HG02678 (cell line): ENCODE measurements at regions not wholly inside any gene's neighbourhood (a gene's known extent, or its start where the extent isn't known, plus 50 kb on each side); places are given as distances from the start of the nearest gene placed in this dataset.

Experiments
- ATAC-seq: cut with Tn5 transposase; IDR thresholded peaks from one replicate; pipeline ENCODE4 v1.9.1; 2021; ENCODE audit warnings: mild to moderate bottlenecking, moderate library complexity; ENCODE audit not compliant: unreplicated experiment

DNA sequence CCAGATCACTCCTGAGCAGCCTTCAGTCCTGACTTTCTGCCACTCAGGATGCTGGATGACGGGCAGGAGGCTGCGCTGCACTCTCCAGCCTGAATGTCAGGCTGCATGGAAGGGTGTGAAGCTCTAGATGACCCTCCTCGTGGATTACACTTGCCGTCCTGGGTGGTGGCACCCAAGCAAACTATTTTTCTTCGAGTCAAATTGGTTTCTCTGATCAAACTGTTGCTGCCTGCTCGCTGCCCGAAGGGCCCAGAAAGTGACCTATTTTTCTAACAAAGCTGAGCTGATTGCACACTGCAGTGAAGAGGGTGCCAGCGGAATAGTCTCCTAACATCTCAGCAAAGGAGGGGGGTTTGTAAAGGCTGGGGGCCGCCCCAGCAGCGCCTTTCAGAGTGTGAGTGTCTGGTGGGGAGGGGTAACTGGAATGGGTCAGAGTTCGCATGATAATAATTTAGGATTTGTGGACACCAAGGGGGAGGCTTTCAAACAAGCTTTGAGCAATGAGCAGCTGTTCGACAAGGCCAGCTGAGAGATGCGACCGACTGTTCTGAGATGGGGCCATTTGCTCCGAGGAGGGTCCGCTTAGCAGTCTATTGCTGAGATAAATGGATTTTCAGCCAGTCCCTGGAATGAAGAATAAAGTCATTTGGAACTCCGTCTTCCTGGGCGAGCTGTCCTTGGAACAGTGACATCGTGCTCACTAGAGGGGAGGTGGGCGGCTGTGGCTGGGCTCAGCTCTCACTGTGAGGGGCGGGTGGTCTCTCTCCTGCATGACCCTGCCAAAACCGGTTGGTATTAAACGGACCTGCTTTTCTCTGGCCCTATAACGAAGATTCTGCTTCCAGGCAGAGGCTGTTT, 537.6 kb downstream of the BRD1 start:
- no peak for ATAC-seq

DNA sequence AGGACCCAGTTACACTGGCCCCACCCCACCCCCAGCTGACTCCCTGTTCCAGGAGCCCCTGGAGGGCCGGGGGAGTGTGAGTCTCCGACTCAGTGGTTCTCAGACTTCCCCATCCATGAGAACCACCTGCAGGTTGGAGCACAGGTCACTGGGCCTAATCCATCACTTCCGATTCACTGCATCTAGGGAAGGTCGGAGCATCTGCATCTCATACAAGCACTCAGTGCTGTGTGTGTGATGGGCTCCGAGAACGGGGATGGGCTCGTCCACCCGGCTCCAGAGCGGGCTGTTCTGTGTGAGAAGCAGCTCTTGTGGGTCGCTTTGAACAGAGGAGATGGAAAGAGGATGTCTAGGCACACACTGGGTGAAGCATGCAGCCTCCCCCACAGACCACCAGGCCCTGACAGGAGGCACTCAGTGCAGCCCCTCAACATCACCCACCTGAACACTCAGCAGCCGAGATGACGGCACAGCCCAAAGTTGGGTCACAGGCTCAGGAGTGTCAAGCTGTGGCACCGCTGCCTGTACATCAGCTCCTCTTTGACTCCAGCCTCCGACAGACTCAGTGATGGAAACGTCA, 541.4 kb downstream of the BRD1 start:
- no peak for ATAC-seq

DNA sequence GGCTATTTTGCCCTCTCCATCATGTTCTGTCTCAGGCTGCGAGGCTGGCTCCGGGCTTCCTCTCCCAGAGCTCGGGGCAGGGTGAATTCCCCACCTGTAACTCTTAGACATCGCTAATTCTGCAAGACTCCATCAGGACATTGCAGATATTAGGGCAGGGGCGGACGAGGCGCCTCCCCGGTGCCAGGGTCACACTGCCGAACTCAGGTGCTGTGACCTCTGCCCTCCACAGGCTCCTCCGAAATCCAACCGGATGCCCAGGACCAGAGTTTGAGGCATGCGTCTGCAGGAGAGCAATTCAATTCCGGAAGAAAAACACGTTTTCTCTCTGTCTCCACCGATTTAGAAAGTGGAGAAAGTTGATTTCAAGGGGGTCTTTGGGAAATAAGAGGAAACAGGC, 542.7 kb downstream of the BRD1 start:
- no peak for ATAC-seq

DNA sequence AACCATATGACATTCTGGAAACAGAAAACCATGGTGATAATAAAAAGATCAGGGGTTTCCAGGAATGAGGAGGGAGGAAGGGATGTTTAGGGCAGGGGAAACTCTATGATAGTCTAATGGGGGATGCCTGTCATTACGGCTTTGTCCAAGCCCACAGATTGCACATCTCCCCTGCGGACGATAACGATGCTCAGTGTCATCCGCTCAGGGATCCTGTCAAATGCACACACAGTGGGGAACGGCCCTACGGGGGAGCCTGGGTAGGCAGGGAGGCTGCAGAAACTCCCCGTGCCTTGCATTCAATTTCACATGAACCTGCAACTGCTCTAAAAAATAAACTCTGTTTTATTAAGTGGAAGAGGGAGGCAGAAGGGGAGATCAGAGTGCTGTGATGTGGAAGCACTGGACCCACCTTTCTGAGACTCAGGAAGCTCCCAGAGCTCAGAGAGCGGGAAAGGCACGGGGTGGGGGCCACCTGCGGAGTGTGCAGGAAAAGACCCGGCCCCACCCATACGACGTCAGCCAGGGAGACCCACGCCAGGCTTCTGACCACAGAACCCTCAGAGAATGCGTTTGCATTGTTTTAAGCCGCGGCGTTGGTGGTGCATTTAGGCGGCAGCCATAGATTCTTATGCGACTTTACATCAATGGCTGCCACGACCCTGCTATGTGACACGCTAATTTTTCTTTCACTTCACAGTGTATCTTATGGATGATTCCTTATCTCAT, 543.5 kb downstream of the BRD1 start:
- ATAC-seq = no peak

DNA sequence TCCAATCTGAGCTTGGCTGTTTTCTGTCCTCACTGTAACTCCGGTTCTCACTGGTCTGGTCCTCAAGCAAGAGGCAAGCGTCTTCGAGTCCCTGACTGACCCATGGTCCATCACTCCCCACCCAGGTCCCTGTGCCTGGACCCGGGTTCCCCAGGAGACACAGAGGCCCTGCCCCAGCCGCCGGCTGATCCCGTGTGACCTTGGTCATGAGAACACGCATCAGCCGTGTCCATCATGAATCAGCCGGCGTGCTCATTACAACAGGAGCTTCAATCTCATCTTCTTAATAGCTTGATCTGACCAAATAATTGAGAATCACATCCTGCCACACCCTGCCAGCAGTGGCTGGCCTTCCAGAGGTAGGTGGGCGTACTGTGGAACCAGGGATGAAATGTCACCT, 545.1 kb downstream of the BRD1 start:
- ATAC-seq = no peak

- no peak for ATAC-seq
Observed at GRCh38 chr22:49281467-49282340, 546.0 kb downstream of the BRD1 start.

- ATAC-seq = no peak
Observed at GRCh38 chr22:49278340-49278739, 549.3 kb downstream of the BRD1 start.

DNA sequence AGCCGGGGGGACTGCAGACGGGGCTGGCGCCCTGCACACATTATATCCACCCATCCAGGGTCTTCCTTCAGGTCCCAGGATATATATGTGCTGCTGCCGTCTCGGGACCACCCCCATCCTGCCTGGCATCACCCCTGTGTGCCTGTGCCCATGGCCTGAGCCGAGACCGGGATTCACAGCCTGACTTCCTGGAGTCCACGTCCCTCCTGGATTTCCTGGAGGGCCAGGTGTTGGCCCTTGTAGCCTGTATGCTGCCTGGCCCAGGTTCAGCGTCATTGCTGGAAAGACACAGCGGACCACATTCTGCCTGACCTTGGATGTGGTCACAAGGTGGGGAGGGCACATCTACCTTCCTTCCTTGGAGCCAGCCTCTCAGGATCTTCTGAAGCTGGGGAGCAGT, 551.1 kb downstream of the BRD1 start:
- ATAC-seq = no peak

DNA sequence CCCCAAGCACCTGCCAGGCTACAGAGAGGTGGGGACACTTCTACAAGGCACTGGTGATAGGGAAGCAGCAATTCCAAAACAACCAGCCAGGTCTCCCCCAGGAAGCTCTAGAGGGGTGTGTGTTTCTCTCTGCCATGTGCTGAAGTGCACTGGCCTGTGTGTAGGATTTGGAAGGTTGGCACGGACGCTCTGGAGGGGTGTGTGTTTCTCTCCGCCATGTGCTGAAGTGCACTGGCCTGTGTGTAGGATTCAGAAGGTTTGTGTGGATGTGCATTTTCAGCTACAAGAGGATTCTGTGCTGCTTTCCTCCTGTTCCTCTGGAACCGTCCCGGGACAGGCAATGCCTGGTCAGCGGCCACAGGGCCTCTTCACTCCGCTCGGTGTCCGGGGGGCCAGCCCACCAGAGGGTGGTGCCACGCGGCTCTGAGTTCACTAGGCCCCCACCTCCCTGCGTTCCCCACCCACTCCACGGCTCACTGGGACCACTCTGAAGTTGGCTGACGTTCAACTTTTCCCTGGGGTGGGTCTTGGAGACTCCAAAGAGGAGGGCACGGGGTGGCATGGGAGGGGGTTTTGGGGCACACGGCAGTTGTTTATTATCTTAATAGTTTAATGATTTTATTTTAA, 552.8 kb downstream of the BRD1 start:
- ATAC-seq = no peak

DNA sequence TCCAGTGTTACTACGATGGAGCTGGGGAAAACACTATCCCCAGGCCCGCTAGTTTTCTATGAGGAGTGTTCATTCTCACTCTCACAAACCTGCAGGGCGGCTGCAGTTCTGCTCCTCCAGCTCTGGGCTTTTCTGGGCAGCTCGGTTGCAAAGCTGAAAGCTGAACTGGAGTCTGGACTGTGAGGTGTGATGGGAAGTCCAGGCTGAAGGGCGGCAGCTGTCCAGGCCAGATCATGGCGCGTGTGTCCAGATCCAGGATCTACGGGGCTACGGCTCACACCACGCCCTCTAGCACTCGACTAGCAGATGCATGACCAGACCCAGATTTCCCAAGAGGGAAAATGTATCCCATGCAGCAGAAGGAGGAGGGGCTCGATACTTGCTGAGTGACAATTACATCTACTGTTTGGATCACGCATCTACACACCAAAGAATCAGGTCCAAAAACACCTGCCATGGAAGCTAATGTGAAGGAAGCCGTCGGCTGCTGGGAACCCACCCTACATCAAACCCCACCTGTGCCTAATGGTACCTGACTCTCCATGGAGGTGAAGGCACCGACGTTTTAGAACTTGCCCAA, 555.0 kb downstream of the BRD1 start:
- ATAC-seq = no peak

DNA sequence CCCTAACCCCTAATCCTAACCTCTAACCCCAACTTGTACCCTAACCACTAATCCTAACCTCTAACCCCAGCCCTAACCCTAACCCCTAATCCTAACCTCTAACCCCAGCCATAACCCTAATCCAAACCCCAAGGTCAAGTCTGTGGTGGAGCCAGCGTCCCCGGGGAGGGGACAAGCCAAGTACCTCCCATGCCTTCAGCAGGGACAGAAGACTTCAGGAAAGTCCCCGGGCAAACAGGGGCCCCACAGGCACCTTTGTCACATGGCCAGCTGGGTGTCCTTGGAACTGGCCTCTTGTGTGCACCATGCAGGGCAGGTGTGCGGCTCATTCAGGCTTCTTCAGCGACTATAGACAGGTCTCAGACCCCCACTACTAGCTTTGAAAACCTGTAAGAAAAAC, 555.8 kb downstream of the BRD1 start:
- ATAC-seq = no peak

DNA sequence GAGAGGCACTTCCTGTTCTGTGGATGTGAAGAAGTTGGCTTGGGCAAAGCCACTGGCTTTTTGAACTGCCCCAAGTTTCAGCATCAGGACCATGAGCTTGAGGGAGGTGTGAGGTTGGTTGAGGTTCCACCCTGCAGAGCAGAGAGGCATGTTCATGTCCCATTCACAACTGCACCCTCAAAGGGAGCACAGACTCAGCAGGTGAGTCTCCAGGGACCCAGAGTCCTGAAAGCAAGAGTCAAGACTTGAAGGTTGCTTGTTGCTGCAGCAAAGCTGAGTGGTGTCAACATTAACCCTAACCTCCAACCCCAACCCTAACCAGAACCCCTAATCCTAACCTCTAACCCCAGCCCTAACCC, 556.3 kb downstream of the BRD1 start:
- no peak for ATAC-seq

- ATAC-seq = no peak
Observed at GRCh38 chr22:49270595-49271368, 556.9 kb downstream of the BRD1 start.

GRCh38 chr22:49269928-49270327, 557.7 kb downstream of the BRD1 start:
- ATAC-seq = no peak

GRCh38 chr22:49269371-49269770, 558.3 kb downstream of the BRD1 start:
- no peak for ATAC-seq

DNA sequence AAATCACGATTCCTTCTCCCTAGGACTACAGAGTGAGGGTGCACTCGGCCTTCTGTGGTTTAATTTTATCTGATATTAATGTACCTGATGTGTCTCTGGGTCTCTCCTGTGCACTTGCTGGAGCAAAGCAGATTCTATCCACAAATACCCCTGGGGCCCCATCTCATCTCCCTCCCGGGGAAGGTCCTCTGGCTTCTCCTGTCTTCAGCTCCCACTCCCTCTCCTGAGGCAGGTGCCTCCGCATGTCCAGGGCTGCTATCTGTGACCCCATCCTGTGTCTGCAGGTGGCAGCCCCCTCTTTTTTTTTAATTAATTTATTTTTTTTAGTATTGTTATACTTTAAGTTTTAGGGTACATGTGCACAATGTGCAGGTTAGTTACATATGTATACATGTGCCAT, 558.7 kb downstream of the BRD1 start:
- ATAC-seq = no peak

DNA sequence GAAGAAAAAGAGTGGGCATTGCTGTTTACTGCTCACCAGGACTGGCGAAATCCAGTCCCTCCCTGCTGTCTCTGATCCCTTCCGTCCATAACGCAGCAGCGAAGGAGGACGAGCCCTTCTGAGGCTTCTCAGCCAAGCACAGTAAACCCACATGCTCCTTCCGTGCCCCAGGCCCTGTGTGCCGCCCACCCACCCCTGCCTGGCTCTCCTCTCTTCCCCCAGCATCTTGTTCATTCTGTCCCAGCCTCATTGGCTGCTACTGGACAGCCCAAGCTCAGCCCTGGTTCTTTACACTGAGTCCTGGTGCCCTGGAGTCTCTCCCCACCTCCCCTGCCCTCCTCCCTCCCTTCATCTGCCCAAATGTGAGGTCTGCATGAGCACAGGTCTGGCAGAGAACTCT, 559.7 kb downstream of the BRD1 start:
- no peak for ATAC-seq

GRCh38 chr22:49266561-49267519, 560.8 kb downstream of the BRD1 start:
- ATAC-seq = no peak
